OCI-LY7 (cell line): ENCODE measurements at regions not wholly inside any gene's neighbourhood (a gene's known extent, or its start where the extent isn't known, plus 50 kb on each side); places are given as distances from the start of the nearest gene placed in this dataset.

Experiments
- BruUV-seq: library from RNA; stranded (reverse); fragments of 400-500 nt; replicated peaks from 2 replicates; lab custom pipeline; 2021; lab: Mats Ljungman, UMichigan
- CTCF ChIA-PET: fragments of 300-600 bp; sonication (Branson Sonifier 250); formaldehyde crosslinking; loops from one replicate; lab custom pipeline; 2022; ENCODE audit warnings: antibody characterized with exemption; ENCODE audit not compliant: unreplicated experiment; lab: Charles Lee
- POLR2A ChIA-PET: fragments of 300-600 bp; sonication (Branson Sonifier 250); formaldehyde crosslinking; loops from one replicate; lab custom pipeline; 2022; ENCODE audit warnings: antibody characterized with exemption; lab: Charles Lee
- DNase-seq: peaks from one replicate; pipeline ENCODE4 v3.0.0-alpha.2; 2015; ENCODE audit warnings: low spot score
- H2AFZ ChIP-seq: fragments of 200-600 bp; sonication (generic), shearing (Covaris generic); 2 replicates; pipeline ENCODE4 v1.6.1; 2014; ENCODE audit warnings: mild to moderate bottlenecking, antibody characterized with exemption, low read length, moderate library complexity
- H3K27ac ChIP-seq: fragments of 200-600 bp; sonication (generic); 2 replicates; pipeline ENCODE4 v1.5.1; 2014; ENCODE audit warnings: mixed run types, low read depth, mild to moderate bottlenecking, moderate library complexity, low read length, inconsistent platforms; ENCODE audit not compliant: poor library complexity, severe bottlenecking
- H3K36me3 ChIP-seq: fragments of 200-600 bp; sonication (generic); 2 replicates; pipeline ENCODE4 v1.6.1; 2014; ENCODE audit warnings: mild to moderate bottlenecking, antibody characterized with exemption, low read length, moderate library complexity, mixed read lengths; ENCODE audit not compliant: insufficient read depth
- H3K4me1 ChIP-seq: fragments of 200-600 bp; sonication (generic); 2 replicates; pipeline ENCODE4 v1.5.1; 2014; ENCODE audit warnings: mild to moderate bottlenecking, low read length; ENCODE audit not compliant: insufficient read depth, poor library complexity, severe bottlenecking
- H3K4me2 ChIP-seq: fragments of 200-600 bp; sonication (generic); 2 replicates; pipeline ENCODE4 v1.6.1; 2014; ENCODE audit warnings: mild to moderate bottlenecking, low read length
- H3K4me3 ChIP-seq: fragments of 200-600 bp; sonication (generic); 2 replicates; pipeline ENCODE4 v1.5.1; 2014; ENCODE audit warnings: mild to moderate bottlenecking, low read depth, low read length; ENCODE audit not compliant: poor library complexity, severe bottlenecking
- H3K79me2 ChIP-seq: fragments of 200-600 bp; sonication (generic); 2 replicates; pipeline ENCODE4 v1.6.1; 2016; ENCODE audit warnings: low read depth, mild to moderate bottlenecking, low read length, moderate library complexity, mixed read lengths; ENCODE audit not compliant: insufficient read depth
- H3K9me2 ChIP-seq: fragments of 200-600 bp; sonication (generic); 2 replicates; pipeline ENCODE4 v1.6.1; 2016; ENCODE audit warnings: mild to moderate bottlenecking, low read length, mixed read lengths; ENCODE audit not compliant: insufficient read depth
- H3K9me3 ChIP-seq: fragments of 200-600 bp; sonication (generic); 2 replicates; pipeline ENCODE4 v1.6.1; 2014; ENCODE audit warnings: mild to moderate bottlenecking, mixed run types, low read length, mixed read lengths
- H4K20me1 ChIP-seq: fragments of 200-600 bp; sonication (generic); 2 replicates; pipeline ENCODE4 v1.6.1; 2014; ENCODE audit warnings: mild to moderate bottlenecking, antibody characterized with exemption, low read length, moderate library complexity, mixed read lengths; ENCODE audit not compliant: insufficient read depth
- EZH2phosphoT487 ChIP-seq: fragments of 200-600 bp; sonication (generic); IDR thresholded peaks from 2 replicates; pipeline ENCODE4 v1.6.1; 2018; ENCODE audit warnings: low read depth, borderline replicate concordance, mild to moderate bottlenecking, mixed run types, antibody characterized with exemption, low read length, moderate library complexity, mixed read lengths
- intact Hi-C: fragments of 100-400 bp; cut with micrococcal nuclease; formaldehyde crosslinking; loops from one replicate; pipeline ENCODE4 v1.10.0; 2022; ENCODE audit not compliant: unreplicated experiment
- TF ChIP-seq, protein P1 (sequence below): fragments of 200-600 bp; sonication (generic); conservative IDR thresholded peaks from 2 replicates; pipeline ENCODE4 v1.5.1; 2014; ENCODE audit warnings: mild to moderate bottlenecking, antibody characterized with exemption, low read length, moderate library complexity, mixed read lengths

DNA sequence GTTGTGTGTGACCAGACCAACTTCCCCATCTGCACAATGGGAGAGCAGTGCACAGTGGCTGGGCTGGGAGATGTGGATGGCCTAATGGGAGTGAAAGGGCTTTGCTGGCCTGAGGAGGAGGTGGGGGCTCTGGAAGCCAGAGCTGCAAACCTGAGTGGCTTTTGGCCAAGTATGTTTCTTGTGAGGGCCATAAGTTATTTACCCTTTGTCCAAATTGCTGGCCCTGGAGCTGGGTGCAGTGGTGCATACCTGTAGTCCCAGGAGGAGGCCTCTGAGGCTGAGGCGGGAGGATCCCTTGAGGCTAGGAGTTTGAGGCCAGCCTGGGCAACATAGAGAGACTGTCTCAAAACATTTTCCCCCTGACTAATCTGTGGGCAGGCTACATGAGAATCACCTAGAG, 129.1 kb downstream of the WNT7A start:
- TF ChIP-seq, protein P1, sequence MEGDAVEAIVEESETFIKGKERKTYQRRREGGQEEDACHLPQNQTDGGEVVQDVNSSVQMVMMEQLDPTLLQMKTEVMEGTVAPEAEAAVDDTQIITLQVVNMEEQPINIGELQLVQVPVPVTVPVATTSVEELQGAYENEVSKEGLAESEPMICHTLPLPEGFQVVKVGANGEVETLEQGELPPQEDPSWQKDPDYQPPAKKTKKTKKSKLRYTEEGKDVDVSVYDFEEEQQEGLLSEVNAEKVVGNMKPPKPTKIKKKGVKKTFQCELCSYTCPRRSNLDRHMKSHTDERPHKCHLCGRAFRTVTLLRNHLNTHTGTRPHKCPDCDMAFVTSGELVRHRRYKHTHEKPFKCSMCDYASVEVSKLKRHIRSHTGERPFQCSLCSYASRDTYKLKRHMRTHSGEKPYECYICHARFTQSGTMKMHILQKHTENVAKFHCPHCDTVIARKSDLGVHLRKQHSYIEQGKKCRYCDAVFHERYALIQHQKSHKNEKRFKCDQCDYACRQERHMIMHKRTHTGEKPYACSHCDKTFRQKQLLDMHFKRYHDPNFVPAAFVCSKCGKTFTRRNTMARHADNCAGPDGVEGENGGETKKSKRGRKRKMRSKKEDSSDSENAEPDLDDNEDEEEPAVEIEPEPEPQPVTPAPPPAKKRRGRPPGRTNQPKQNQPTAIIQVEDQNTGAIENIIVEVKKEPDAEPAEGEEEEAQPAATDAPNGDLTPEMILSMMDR: no peak
- no peak for TF ChIP-seq EZH2phosphoT487
- H3K4me2 ChIP-seq: no peak overlapping the region
- H3K36me3 ChIP-seq: no peaks in the 10 kb centered on the region
- no peaks in the 10 kb centered on the region for H3K9me2 ChIP-seq
- H3K4me3 ChIP-seq: no peak overlapping the region
- no peak overlapping the region for H3K27ac ChIP-seq
- no peaks in the 10 kb centered on the region for H4K20me1 ChIP-seq
- H3K79me2 ChIP-seq: no peaks in the 10 kb centered on the region
- no TSS peak for BruUV-seq
- intact Hi-C loops: no loop called here
- no peaks in the 10 kb centered on the region for H3K4me1 ChIP-seq
- no peak overlapping the region for H2AFZ ChIP-seq
- ChIA-PET POLR2A (interaction anchor here (0.9 kb wide), 1 partner anchor 8 kb away, joined by 3 read pairs; no protein-coding TSS in a partner anchor), CTCF (no interaction called here)
- H3K9me3 ChIP-seq: no peaks in the 10 kb centered on the region
- DNase-seq: no peak

DNA sequence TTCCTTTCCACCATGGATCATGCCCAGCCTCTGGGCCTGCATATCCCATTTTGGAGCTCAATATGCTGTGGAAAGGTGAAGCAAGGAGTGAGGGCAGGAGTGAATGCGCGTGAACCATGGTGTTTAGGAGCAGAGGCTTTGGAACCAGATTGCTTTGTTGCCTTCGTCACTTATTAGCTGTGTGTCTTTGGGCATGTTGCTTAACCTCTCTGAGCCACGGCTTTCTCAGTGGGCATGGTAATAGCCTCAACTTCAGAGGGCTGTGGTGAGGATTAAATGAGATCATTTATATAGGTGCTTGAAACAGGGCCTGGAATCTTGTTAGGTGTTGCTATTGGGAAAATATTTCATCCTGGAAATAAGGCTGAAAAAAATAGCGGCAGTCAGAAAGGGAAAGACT, 129.7 kb downstream of the WNT7A start:
- no peak overlapping the region for H3K4me2 ChIP-seq
- no peaks in the 10 kb centered on the region for H3K9me3 ChIP-seq
- intact Hi-C loops: no loop called here
- no peak for DNase-seq
- TF ChIP-seq, protein P1: no peak
- TF ChIP-seq EZH2phosphoT487: no peak
- H4K20me1 ChIP-seq: no peaks in the 10 kb centered on the region
- POLR2A ChIA-PET: no interaction called here
- H3K36me3 ChIP-seq: no peaks in the 10 kb centered on the region
- CTCF ChIA-PET: no interaction called here
- no peak overlapping the region for H3K27ac ChIP-seq
- BruUV-seq: no TSS peak
- H2AFZ ChIP-seq: no peak overlapping the region
- H3K9me2 ChIP-seq: no peaks in the 10 kb centered on the region
- H3K4me1 ChIP-seq: no peaks in the 10 kb centered on the region
- no peaks in the 10 kb centered on the region for H3K79me2 ChIP-seq
- H3K4me3 ChIP-seq: no peak overlapping the region

DNA sequence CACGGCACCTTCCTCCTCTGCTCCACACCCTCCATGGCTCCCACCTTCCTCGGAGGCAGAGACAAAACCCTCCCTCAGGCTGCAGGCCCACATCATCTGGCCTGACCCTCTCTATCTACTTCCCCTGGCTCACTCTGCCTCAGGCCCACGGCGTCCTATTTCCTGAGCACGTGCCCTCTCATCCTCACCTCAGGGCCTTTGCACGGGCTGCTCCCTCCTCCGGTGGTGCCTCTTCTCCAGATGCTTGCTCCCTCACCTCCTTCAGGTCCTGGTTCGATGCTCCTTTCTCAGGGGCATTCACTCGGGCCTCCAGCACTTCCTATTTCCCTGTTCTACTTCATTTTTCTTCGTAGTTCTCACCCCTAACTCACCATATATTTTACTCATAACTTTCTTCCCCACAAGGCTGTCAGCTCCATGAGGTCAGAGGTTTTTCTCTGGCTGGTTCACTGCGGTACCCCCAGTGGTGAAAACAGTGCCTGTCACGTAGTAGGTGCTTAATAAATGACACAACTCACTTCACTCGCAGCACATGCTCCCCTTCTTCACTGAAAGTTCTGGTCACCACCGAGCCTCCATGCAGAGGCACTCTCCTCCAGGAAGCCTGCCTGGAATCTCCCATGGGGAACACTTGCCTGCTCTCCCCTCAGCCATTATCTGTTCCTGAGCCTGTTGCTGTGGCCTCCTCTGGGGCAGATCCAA, 130.7 kb downstream of the WNT7A start:
- no TSS peak for BruUV-seq

More for the DNA sequence above, 130.7 kb downstream of the WNT7A start:
- no peaks in the 10 kb centered on the region for H3K4me1 ChIP-seq
- H2AFZ ChIP-seq: no peak overlapping the region
- H3K27ac ChIP-seq: no peak overlapping the region
- no peaks in the 10 kb centered on the region for H4K20me1 ChIP-seq
- DNase-seq: no peak
- ChIA-PET CTCF (no interaction called here), POLR2A (no interaction called here)
- no peaks in the 10 kb centered on the region for H3K9me3 ChIP-seq
- no peak overlapping the region for H3K4me3 ChIP-seq
- H3K9me2 ChIP-seq: no peaks in the 10 kb centered on the region
- no peak overlapping the region for H3K4me2 ChIP-seq
- H3K79me2 ChIP-seq: no peaks in the 10 kb centered on the region
- H3K36me3 ChIP-seq: no peaks in the 10 kb centered on the region
- TF ChIP-seq, protein P1: no peak
- no peak for TF ChIP-seq EZH2phosphoT487
- intact Hi-C loops: no loop called here
